PC-3 (cell line): ENCODE measurements at regions not wholly inside any gene's neighbourhood (a gene's known extent, or its start where the extent isn't known, plus 50 kb on each side); places are given as distances from the start of the nearest gene placed in this dataset.

Source experiments
- ATAC-seq: fragments of 200-7000 bp; cut with Tn5 transposase; 2 replicates; pipeline ENCODE4 v1.9.1; 2020; ENCODE audit warnings: mild to moderate bottlenecking, moderate library complexity
- BruUV-seq: library from RNA; stranded (reverse); fragments of 400-500 nt; replicated peaks from 2 replicates; lab custom pipeline; 2021; lab: Mats Ljungman, UMichigan
- CTCF ChIA-PET: fragments of 300-600 bp; sonication (Branson Sonifier 250); formaldehyde crosslinking; loops from one replicate; lab custom pipeline; 2022; ENCODE audit warnings: antibody characterized with exemption; lab: Charles Lee
- POLR2A ChIA-PET: fragments of 300-600 bp; sonication (Branson Sonifier 250); formaldehyde crosslinking; loops from one replicate; lab custom pipeline; 2022; ENCODE audit warnings: antibody characterized with exemption; ENCODE audit not compliant: unreplicated experiment; lab: Charles Lee
- DNase-seq: peaks from one replicate; pipeline ENCODE4 v3.0.0-alpha.2; 2015
- H2AFZ ChIP-seq: fragments of 300-600 bp; sonication (generic); 2 replicates; pipeline ENCODE4 v1.6.0; 2016; ENCODE audit warnings: antibody characterized with exemption, low read length
- H3F3A ChIP-seq: fragments of 300-600 bp; sonication (generic); one replicate; pipeline ENCODE4 v1.6.0; 2017; ENCODE audit warnings: antibody characterized with exemption, low read length, control low read depth, mild to moderate bottlenecking; ENCODE audit not compliant: unreplicated experiment
- H3K27ac ChIP-seq: fragments of 300-600 bp; sonication (generic); 2 replicates; pipeline ENCODE4 v1.5.1; 2016; ENCODE audit warnings: mild to moderate bottlenecking, low read length
- H3K27me3 ChIP-seq: fragments of 300-600 bp; sonication (generic); 2 replicates; pipeline ENCODE4 v1.6.1; 2016; ENCODE audit warnings: low read length, mixed read lengths
- H3K36me3 ChIP-seq: fragments of 300-600 bp; sonication (generic); 2 replicates; pipeline ENCODE4 v1.6.1; 2016; ENCODE audit warnings: low read depth, mixed run types, low read length, mixed read lengths
- H3K4me1 ChIP-seq: fragments of 300-600 bp; sonication (generic); 2 replicates; pipeline ENCODE4 v1.5.1; 2016; ENCODE audit warnings: low read length; ENCODE audit not compliant: insufficient read depth
- H3K4me2 ChIP-seq: fragments of 300-600 bp; sonication (generic); 2 replicates; pipeline ENCODE4 v1.6.0; 2016; ENCODE audit warnings: low read length
- H3K4me3 ChIP-seq: fragments of 300-600 bp; sonication (generic); 2 replicates; pipeline ENCODE4 v1.5.1; 2016; ENCODE audit warnings: mild to moderate bottlenecking, low read length, mixed read lengths
- H3K79me2 ChIP-seq: fragments of 300-600 bp; sonication (generic); 2 replicates; pipeline ENCODE4 v1.6.1; 2017; ENCODE audit warnings: low read length, mixed read lengths
- H3K9ac ChIP-seq: fragments of 300-600 bp; sonication (generic); 2 replicates; pipeline ENCODE4 v1.6.0; 2016; ENCODE audit warnings: mild to moderate bottlenecking, low read length
- H3K9me2 ChIP-seq: fragments of 300-600 bp; sonication (generic); replicated peaks from 2 replicates; pipeline ENCODE4 v1.6.1; 2016; ENCODE audit warnings: mixed run types, low read length, mixed read lengths
- H3K9me3 ChIP-seq: fragments of 300-600 bp; sonication (generic); 2 replicates; pipeline ENCODE4 v1.6.1; 2016; ENCODE audit warnings: low read length, mixed read lengths
- H4K20me1 ChIP-seq: fragments of 300-600 bp; sonication (generic); 2 replicates; pipeline ENCODE4 v1.6.1; 2016; ENCODE audit warnings: low read length, mixed read lengths
- CTCF ChIP-seq: fragments of 300-600 bp; sonication (generic); conservative IDR thresholded peaks from 2 replicates; pipeline ENCODE4 v1.5.1; 2017; ENCODE audit warnings: antibody characterized with exemption, low read depth, mild to moderate bottlenecking, low read length
- EZH2 ChIP-seq: fragments of 300-600 bp; sonication (generic); IDR thresholded peaks from one replicate; pipeline ENCODE4 v1.6.1; 2017; ENCODE audit warnings: antibody characterized with exemption, mild to moderate bottlenecking, low read length; ENCODE audit not compliant: unreplicated experiment
- EZH2phosphoT487 ChIP-seq: fragments of 300-600 bp; sonication (generic); IDR thresholded peaks from 2 replicates; pipeline ENCODE4 v1.6.1; 2018; ENCODE audit warnings: mild to moderate bottlenecking, antibody characterized with exemption, low read length, borderline replicate concordance
- intact Hi-C: fragments of 100-400 bp; cut with micrococcal nuclease; formaldehyde crosslinking; loops from 2 replicates; pipeline ENCODE4 v1.9.0; 2023

GRCh38 chr2:8433390-8433789 is 248.5 kb upstream of the ID2 start:
- Histone ChIP-seq H3F3A (no peaks in the 10 kb centered on the region), H3K9ac (no peak overlapping the region), H3K36me3 (no peaks in the 10 kb centered on the region), H3K9me2 (no peaks in the 10 kb centered on the region), H3K27me3 (no peaks in the 10 kb centered on the region), H3K4me3 (no peak overlapping the region), H3K9me3 (no peaks in the 10 kb centered on the region), H3K79me2 (no peaks in the 10 kb centered on the region), H3K4me1 (peaks cover 4% of the 10 kb centered on the region; the same call in 1 of the 2 replicates), H4K20me1 (no peaks in the 10 kb centered on the region), H3K4me2 (no peak overlapping the region), H2AFZ (no peak overlapping the region), H3K27ac (no peak overlapping the region)
- no TSS peak for BruUV-seq
- no peak for ATAC-seq
- no peak for DNase-seq
- intact Hi-C loops = no loop called here
- POLR2A ChIA-PET = no interaction called here
- TF ChIP-seq EZH2 (no peak), CTCF (no peak), EZH2phosphoT487 (no peak)
- CTCF ChIA-PET = no interaction called here

- no peaks in the 10 kb centered on the region for H3K27me3 ChIP-seq
- H3F3A ChIP-seq = no peaks in the 10 kb centered on the region
- DNase-seq (no peak), ATAC-seq (no peak)
- BruUV-seq = no TSS peak
- H3K9ac ChIP-seq = no peak overlapping the region
- H4K20me1 ChIP-seq = no peaks in the 10 kb centered on the region
- H2AFZ ChIP-seq = no peak overlapping the region
- H3K9me2 ChIP-seq = no peaks in the 10 kb centered on the region
- no peaks in the 10 kb centered on the region for H3K9me3 ChIP-seq
- H3K4me3 ChIP-seq = no peak overlapping the region
- peaks cover 4% of the 10 kb centered on the region; the same call in 1 of the 2 replicates for H3K4me1 ChIP-seq
- CTCF ChIA-PET = no interaction called here
- H3K79me2 ChIP-seq = no peaks in the 10 kb centered on the region
- H3K27ac ChIP-seq = no peak overlapping the region
- H3K4me2 ChIP-seq = no peak overlapping the region
- intact Hi-C loops = no loop called here
- TF ChIP-seq EZH2 = no peak
- TF ChIP-seq CTCF = no peak
- no peak for TF ChIP-seq EZH2phosphoT487
- H3K36me3 ChIP-seq = no peaks in the 10 kb centered on the region
- POLR2A ChIA-PET = no interaction called here
Observed at GRCh38 chr2:8435608-8436007, 246.2 kb upstream of the ID2 start.

GRCh38 chr2:8436585-8436984 is 245.3 kb upstream of the ID2 start:
- ATAC-seq = no peak
- no TSS peak for BruUV-seq

More at GRCh38 chr2:8436585-8436984, 245.3 kb upstream of the ID2 start:
- Histone ChIP-seq H3F3A (no peaks in the 10 kb centered on the region), H3K36me3 (no peaks in the 10 kb centered on the region), H3K79me2 (no peaks in the 10 kb centered on the region), H3K9me2 (no peaks in the 10 kb centered on the region), H3K4me3 (no peak overlapping the region), H2AFZ (no peak overlapping the region), H4K20me1 (no peaks in the 10 kb centered on the region), H3K4me2 (no peak overlapping the region), H3K9ac (no peak overlapping the region), H3K9me3 (no peaks in the 10 kb centered on the region), H3K27me3 (no peaks in the 10 kb centered on the region), H3K27ac (no peak overlapping the region), H3K4me1 (peaks cover 4% of the 10 kb centered on the region; the same call in 1 of the 2 replicates)
- intact Hi-C loops = no loop called here
- no peak for DNase-seq
- CTCF ChIA-PET = interaction anchor here (0.6 kb wide), 1 partner anchor 1023 kb away, joined by 3 read pairs; no protein-coding TSS in a partner anchor
- POLR2A ChIA-PET = no interaction called here
- TF ChIP-seq CTCF (no peak), EZH2phosphoT487 (no peak), EZH2 (no peak)
